Hepatocyte (in vitro differentiated cells): ENCODE measurements at regions not wholly inside any gene's neighbourhood (a gene's known extent, or its start where the extent isn't known, plus 50 kb on each side); places are given as distances from the start of the nearest gene placed in this dataset.
"Not testable (repeated sequence)": the region's sequence is repeated elsewhere in the genome, so short reads cannot be mapped to it uniquely, and the experiment has no call there.

ENCODE experiments used
- CTCF ChIP-seq: fragments of 200-600 bp; sonication (generic); IDR thresholded peaks from 2 replicates; pipeline ENCODE4 v1.5.1; 2016; ENCODE audit warnings: antibody characterized with exemption, mild to moderate bottlenecking; ENCODE audit not compliant: poor library complexity
- EZH2 ChIP-seq: fragments of 200-600 bp; sonication (generic); IDR thresholded peaks from 2 replicates; pipeline ENCODE4 v1.6.1; 2016; ENCODE audit warnings: antibody characterized with exemption, mild to moderate bottlenecking, borderline replicate concordance

GRCh38 chr3:75507956-75508355, 156.2 kb upstream of the FRG2C start:
- not testable (repeated sequence) for TF ChIP-seq CTCF, EZH2
